ENCODE measurements at regions not wholly inside any gene's neighbourhood (a gene's known extent, or its start where the extent isn't known, plus 50 kb on each side); places are given as distances from the start of the nearest gene placed in this dataset.

- no peak for DNase-seq (ENCODE audit: low read depth)
Observed at GRCh38 chr11:70760416-70761020, 362.2 kb downstream of the CTTN start.

GRCh38 chr11:70761094-70761907 lies 363.0 kb downstream of the CTTN start:
- DNase-seq (ENCODE audit: low read depth): no peak

- no peak for DNase-seq (ENCODE audit: low read depth)
Observed at GRCh38 chr11:70761908-70762337, 363.6 kb downstream of the CTTN start.

- no peak for DNase-seq (ENCODE audit: low read depth)
Observed at GRCh38 chr11:70762810-70763209, 364.5 kb downstream of the CTTN start.

GRCh38 chr11:70763606-70764005 lies 365.3 kb downstream of the CTTN start:
- no peak for DNase-seq (ENCODE audit: low read depth)

- DNase-seq (ENCODE audit: low read depth): no peak
Observed at GRCh38 chr11:70764356-70764905, 366.1 kb downstream of the CTTN start.

- no peak for DNase-seq (ENCODE audit: low read depth)
Observed at GRCh38 chr11:70766901-70767300, 368.6 kb downstream of the CTTN start.

GRCh38 chr11:70768346-70769095 lies 370.2 kb downstream of the CTTN start:
- no peak for DNase-seq (ENCODE audit: low read depth)

GRCh38 chr11:70769106-70769505 lies 370.8 kb downstream of the CTTN start:
- no peak for DNase-seq (ENCODE audit: low read depth)

- DNase-seq (ENCODE audit: low read depth): no peak
Observed at GRCh38 chr11:70769521-70769920, 371.2 kb downstream of the CTTN start.

- no peak for DNase-seq (ENCODE audit: low read depth)
Observed at GRCh38 chr11:70771099-70771885, 373.0 kb downstream of the CTTN start.

GRCh38 chr11:70772950-70773349 lies 374.6 kb downstream of the CTTN start:
- DNase-seq (ENCODE audit: low read depth): no peak

- no peak for DNase-seq (ENCODE audit: low read depth)
Observed at GRCh38 chr11:70775386-70776075, 377.2 kb downstream of the CTTN start.

GRCh38 chr11:70776914-70777532 lies 378.7 kb downstream of the CTTN start:
- DNase-seq (ENCODE audit: low read depth): no peak

- no peak for DNase-seq (ENCODE audit: low read depth)
Observed at GRCh38 chr11:70778883-70779282, 380.6 kb downstream of the CTTN start.

- no peak for DNase-seq (ENCODE audit: low read depth)
Observed at GRCh38 chr11:70779433-70780245, 381.3 kb downstream of the CTTN start.

- no peak for DNase-seq (ENCODE audit: low read depth)
Observed at GRCh38 chr11:70780246-70780535, 381.9 kb downstream of the CTTN start.

- no peak for DNase-seq (ENCODE audit: low read depth)
Observed at GRCh38 chr11:70782401-70782913, 384.1 kb downstream of the CTTN start.

- DNase-seq (ENCODE audit: low read depth): no peak
Observed at GRCh38 chr11:70783356-70783755, 385.0 kb downstream of the CTTN start.

Data from HT1080 (cell line).